Caki2 (cell line): ENCODE measurements at regions not wholly inside any gene's neighbourhood (a gene's known extent, or its start where the extent isn't known, plus 50 kb on each side); places are given as distances from the start of the nearest gene placed in this dataset.
"Not testable (repeated sequence)": the region's sequence is repeated elsewhere in the genome, so short reads cannot be mapped to it uniquely, and the experiment has no call there.

Experiments used
- DNase-seq: peaks from one replicate; pipeline ENCODE4 v3.0.0-alpha.2; 2015; ENCODE audit warnings: low read depth
- in situ Hi-C: cut with HindIII; loops from 2 replicates; pipeline ENCODE4 v1.10.0; 2016; ENCODE audit warnings: low sequenced_read_pairs, low pct_unique_long_range_greater_than_20kb, mixed read lengths

GRCh38 chr3:103810167-103810566 lies 1375.4 kb downstream of the ZPLD1 start:
- in situ Hi-C loops: no loop called here
- DNase-seq: no peak

GRCh38 chr3:103813955-103814354 lies 1379.1 kb downstream of the ZPLD1 start:
- in situ Hi-C loops: no loop called here

DNA sequence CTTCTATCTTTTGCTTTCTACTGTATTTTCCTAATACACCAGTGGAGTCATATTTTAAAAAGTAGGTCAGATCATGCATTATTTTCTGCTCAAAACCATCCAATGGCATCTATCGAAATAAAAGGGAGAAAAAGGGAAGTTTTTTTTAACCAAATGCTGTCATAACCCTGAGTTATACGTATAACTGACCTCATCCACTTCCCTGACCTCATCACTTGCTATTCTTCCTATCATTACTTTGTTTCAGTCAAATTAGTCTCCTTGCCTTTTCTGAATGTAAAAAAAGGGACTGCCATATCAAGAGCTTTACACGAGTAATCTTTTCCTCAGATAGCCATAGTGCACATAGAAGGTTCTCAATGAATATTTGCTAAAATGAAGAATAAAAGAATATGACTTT lies 1383.6 kb downstream of the ZPLD1 start:
- DNase-seq: no peak
- in situ Hi-C loops: no loop called here

More at GRCh38 chr3:103813955-103814354, 1379.1 kb downstream of the ZPLD1 start:
- no peak for DNase-seq

GRCh38 chr3:103818800-103819199 lies 1384.0 kb downstream of the ZPLD1 start:
- in situ Hi-C loops: no loop called here
- no peak for DNase-seq

- in situ Hi-C loops: no loop called here
- no peak for DNase-seq
Measured at GRCh38 chr3:103825586-103825985, 1390.8 kb downstream of the ZPLD1 start.

- no peak for DNase-seq
- in situ Hi-C loops: no loop called here
Measured at GRCh38 chr3:103829723-103830326, 1395.0 kb downstream of the ZPLD1 start.

DNA sequence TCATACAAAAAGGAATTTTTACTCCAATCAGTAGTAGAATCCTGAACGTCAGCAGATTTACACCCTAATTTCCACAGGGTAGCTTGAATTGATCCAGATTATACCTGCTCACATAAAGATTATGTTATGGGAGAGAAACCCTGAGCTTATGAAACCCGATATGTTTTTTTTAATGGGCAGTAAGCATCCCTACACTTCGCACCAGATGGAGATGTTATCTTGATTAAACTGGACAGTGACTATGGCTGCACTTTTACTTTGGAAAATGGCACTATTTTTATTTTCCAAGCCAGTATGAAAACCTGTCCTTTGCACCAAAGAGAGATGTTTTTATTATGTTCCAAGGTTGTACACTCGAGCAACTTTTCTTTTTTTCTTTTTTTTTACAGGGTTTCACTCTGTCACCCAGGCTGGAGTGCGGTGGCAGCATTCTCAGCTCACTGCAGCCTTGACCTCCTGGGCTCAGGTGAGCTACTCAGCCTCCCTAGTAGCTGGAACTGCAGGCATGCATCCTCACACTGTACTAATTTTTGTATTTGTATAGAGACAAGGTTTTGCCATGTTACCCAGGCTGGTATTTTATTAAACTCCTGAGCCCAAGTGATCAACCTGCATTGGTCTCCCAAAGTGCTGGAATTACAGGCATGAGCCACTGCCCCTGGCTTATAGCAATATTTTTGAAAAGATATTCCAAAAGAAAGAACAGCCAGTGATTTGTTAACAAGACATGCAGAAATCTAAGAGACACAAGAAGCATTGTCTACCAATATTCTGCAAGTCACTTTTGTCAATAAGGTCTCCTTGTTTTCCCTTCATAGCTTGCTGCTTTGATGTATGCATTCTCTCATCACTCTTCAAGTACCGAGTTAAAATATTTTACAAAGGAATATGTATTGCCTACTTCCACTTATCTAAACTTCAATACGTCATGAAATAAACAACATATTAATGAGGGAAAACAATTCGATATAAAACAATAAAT lies 1412.6 kb downstream of the ZPLD1 start:
- no peak for DNase-seq
- in situ Hi-C loops: no loop called here

GRCh38 chr3:103851793-103852192 lies 1417.0 kb downstream of the ZPLD1 start:
- in situ Hi-C loops: no loop called here
- no peak for DNase-seq

DNA sequence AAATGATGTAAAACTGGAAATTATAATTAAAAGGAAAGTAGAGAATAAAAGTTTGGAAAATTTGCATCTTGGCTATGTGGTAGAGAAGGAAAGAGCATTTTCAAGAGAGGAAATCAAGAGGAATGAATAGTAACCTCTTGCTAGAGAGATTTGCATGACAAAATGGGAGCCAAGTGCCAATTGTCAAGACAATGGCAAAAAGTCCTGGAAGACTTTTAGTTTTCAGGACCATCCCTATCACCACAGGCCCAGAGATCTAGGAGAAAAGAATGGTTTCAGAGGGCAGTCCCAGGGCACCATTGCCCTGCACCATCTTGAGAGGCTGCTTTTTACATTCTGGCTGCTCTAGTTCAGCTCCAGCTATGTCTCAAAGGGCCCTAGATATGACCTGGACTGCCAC lies 1427.6 kb downstream of the ZPLD1 start:
- in situ Hi-C loops: no loop called here
- DNase-seq: no peak

- DNase-seq: no peak
- in situ Hi-C loops: no loop called here
Measured at GRCh38 chr3:103863381-103863780, 1428.6 kb downstream of the ZPLD1 start.

GRCh38 chr3:103866113-103866512 lies 1431.3 kb downstream of the ZPLD1 start:
- no peak for DNase-seq
- in situ Hi-C loops: no loop called here

DNA sequence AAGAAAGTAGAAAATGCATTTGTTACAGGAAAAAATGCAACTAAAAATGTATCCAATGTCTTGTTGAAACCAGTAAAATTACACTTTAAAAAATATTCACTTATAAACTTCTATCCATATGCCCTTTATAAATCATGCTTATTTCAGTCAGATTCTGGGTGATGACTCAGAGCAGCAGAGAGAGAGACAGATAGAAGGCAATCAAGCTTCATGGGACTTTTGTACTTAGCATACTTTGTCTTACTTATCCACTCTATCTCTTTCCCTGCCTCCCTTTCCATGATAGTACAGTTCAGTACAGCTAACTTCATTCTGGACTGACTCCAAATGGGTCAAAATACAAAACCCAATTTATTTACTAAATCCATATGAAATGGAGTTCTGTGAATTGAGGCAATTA lies 1438.2 kb downstream of the ZPLD1 start:
- in situ Hi-C loops: no loop called here
- DNase-seq: no peak

DNA sequence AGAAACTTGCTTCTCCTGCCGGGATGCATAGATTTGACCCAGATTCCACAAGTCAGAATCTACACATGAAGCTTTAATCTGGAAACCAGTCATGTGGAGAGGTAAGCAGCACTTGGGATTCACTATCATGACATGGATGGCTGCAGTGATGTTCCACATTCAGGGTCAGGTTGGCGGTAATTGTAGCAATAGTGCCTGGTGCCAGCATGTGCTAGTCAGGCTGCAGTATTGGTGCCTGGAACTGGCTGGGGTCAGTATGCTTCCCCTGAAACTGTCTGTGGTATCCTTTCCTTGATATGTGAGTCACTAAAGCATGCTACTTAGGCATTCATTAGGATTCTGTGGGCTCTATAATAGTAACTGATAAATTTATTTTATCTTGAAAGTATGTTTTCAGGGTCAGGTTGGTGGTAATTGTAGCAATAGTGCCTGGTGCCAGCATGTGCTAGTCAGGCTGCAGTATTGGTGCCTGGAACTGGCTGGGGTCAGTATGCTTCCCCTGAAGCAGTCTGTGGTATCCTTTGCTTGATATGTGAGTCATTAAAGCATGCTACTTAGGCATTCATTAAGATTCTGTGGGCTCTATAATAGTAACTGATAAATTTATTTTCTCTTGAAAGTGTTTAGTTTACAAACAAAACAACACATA lies 1439.2 kb downstream of the ZPLD1 start:
- in situ Hi-C loops: no loop called here
- DNase-seq: no peak

DNA sequence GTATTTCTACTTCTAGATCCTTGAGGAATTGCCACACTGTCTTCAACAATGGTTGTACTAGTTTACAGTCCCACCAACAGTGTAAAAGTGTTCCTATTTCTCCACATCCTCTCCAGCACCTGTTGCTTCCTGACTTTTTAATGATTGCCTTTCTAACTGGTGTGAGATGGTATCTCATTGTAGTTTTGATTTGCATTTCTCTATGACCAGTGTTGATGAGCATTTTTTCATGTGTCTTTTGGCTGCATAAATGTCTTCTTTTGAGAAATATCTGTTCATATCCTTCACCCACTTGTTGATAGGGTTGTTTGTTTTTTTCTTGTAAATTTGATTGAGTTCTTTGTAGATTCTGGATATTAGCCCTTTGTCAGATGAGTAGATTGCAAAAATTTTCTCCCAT lies 1447.0 kb downstream of the ZPLD1 start:
- in situ Hi-C loops, DNase-seq: not testable (repeated sequence)

GRCh38 chr3:103889675-103890074 lies 1454.9 kb downstream of the ZPLD1 start:
- in situ Hi-C loops: no loop called here
- DNase-seq: no peak

- DNase-seq: no peak
- in situ Hi-C loops: no loop called here
Measured at GRCh38 chr3:103894162-103894822, 1459.5 kb downstream of the ZPLD1 start.

DNA sequence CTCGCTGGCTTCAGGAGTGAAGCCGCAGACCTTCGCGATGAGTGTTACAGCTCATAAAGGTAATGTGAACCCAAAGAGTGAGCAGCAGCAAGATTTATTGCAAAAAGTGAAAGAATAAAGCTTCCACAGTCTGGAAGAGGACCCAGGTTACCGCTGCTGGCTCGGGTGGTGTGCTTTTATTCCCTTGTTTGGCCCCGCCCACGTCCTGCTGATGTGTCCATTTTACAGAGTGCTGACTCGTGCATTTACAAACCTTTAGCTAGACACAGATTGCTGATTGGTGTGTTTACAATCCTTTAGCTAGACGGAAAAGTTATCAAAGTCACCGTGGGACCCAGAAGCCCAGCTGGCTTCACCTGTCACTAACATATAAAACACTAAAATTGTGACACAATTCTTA lies 1464.5 kb downstream of the ZPLD1 start:
- DNase-seq: no peak
- in situ Hi-C loops: no loop called here

- DNase-seq: no peak
- in situ Hi-C loops: no loop called here
Measured at GRCh38 chr3:103904991-103905390, 1461.7 kb upstream of the ALCAM start.

GRCh38 chr3:103906304-103906703 lies 1460.4 kb upstream of the ALCAM start:
- in situ Hi-C loops: no loop called here
- DNase-seq: no peak
